T-helper 1 cell treated with Interleukin-12 subunit alpha and Interleukin-12 subunit beta and Interleukin-4 antibody, amounts not matched to agents 30 μg/mL and 1 μg/mL, for 36 hours (primary cell): ENCODE measurements at regions not wholly inside any gene's neighbourhood (a gene's known extent, or its start where the extent isn't known, plus 50 kb on each side); places are given as distances from the start of the nearest gene placed in this dataset.

Experiments
- H3K27ac Mint-ChIP-seq: one replicate; pipeline ENCODE4 v1.8.0; 2021; ENCODE audit warnings: mild to moderate bottlenecking, mixed read lengths
- H3K27me3 Mint-ChIP-seq: one replicate; pipeline ENCODE4 v1.8.0; 2021; ENCODE audit warnings: low read depth, mixed read lengths
- H3K36me3 Mint-ChIP-seq: one replicate; pipeline ENCODE4 v1.8.0; 2021; ENCODE audit warnings: low read depth, mixed read lengths
- H3K4me1 Mint-ChIP-seq: one replicate; pipeline ENCODE4 v1.8.0; 2021; ENCODE audit warnings: low read depth, mixed read lengths
- H3K4me3 Mint-ChIP-seq: one replicate; pipeline ENCODE4 v1.8.0; 2021; ENCODE audit warnings: mild to moderate bottlenecking, moderate library complexity, mixed read lengths
- H3K9me3 Mint-ChIP-seq: one replicate; pipeline ENCODE4 v1.8.0; 2021; ENCODE audit warnings: mixed read lengths

GRCh38 chr3:117234331-117234730 is 524.8 kb downstream of the TUSC7 start:
- Mint-ChIP-seq H3K4me3 (no peak overlapping the region), H3K27ac (no peak overlapping the region), H3K27me3 (no peaks in the 10 kb centered on the region), H3K36me3 (no peaks in the 10 kb centered on the region), H3K9me3 (peaks cover 4% of the 10 kb centered on the region), H3K4me1 (no peaks in the 10 kb centered on the region)

- H3K4me1 Mint-ChIP-seq = no peaks in the 10 kb centered on the region
- H3K27ac Mint-ChIP-seq = no peak overlapping the region
- H3K9me3 Mint-ChIP-seq = no peaks in the 10 kb centered on the region
- no peak overlapping the region for H3K4me3 Mint-ChIP-seq
- H3K36me3 Mint-ChIP-seq = no peaks in the 10 kb centered on the region
- H3K27me3 Mint-ChIP-seq = no peaks in the 10 kb centered on the region
These were observed 525.7 kb downstream of the TUSC7 start for GRCh38 chr3:117235304-117235703.

GRCh38 chr3:117238806-117239205 is 529.2 kb downstream of the TUSC7 start:
- no peaks in the 10 kb centered on the region for H3K27me3 Mint-ChIP-seq
- H3K36me3 Mint-ChIP-seq = no peaks in the 10 kb centered on the region
- H3K4me3 Mint-ChIP-seq = no peak overlapping the region
- no peaks in the 10 kb centered on the region for H3K4me1 Mint-ChIP-seq
- no peaks in the 10 kb centered on the region for H3K9me3 Mint-ChIP-seq
- H3K27ac Mint-ChIP-seq = no peak overlapping the region

- H3K9me3 Mint-ChIP-seq = no peaks in the 10 kb centered on the region
- no peaks in the 10 kb centered on the region for H3K36me3 Mint-ChIP-seq
These were observed 534.1 kb downstream of the TUSC7 start for GRCh38 chr3:117243657-117244056.

DNA sequence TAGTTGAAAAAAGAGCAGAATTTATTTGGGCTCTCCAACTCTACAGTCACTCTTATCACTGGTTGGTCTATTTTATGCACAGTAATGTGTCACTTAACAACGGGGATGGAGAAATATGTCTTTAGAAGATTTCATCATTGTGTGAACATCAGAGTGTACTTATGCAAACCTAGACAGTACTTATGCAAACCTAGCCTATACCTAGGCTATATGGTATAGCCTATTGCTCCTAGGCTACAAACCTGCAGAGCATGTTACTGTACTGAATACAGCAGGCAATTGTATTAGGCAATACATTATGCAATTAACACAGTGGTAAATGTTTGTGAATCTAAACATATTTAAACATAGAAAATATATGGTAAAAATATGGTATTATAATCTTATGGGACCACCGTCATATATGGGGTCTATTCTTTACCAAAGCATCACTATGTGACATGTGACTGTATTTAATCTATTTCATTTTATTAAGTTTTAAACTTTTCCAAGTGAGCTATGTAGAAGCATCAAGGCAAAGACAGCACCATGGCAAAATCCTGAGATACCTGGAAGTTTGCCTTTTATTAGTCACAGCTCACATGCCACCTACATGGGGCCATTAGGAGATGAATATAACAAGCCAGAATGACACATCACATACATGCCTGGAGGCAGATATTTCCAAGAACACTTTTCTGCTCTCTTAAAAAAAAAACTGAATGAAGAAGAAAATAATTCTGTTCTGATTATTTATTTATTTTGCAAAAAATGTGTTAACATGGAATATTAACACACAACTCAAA is 537.4 kb downstream of the TUSC7 start:
- H3K36me3 Mint-ChIP-seq = no peaks in the 10 kb centered on the region
- no peaks in the 10 kb centered on the region for H3K4me1 Mint-ChIP-seq

More at GRCh38 chr3:117243657-117244056, 534.1 kb downstream of the TUSC7 start:
- H3K27ac Mint-ChIP-seq = no peak overlapping the region
- no peak overlapping the region for H3K4me3 Mint-ChIP-seq
- H3K4me1 Mint-ChIP-seq = no peaks in the 10 kb centered on the region
- H3K27me3 Mint-ChIP-seq = no peaks in the 10 kb centered on the region

GRCh38 chr3:117248153-117248552 is 538.6 kb downstream of the TUSC7 start:
- H3K27ac Mint-ChIP-seq = no peak overlapping the region
- H3K27me3 Mint-ChIP-seq = no peaks in the 10 kb centered on the region
- H3K9me3 Mint-ChIP-seq = peaks cover 3% of the 10 kb centered on the region
- no peaks in the 10 kb centered on the region for H3K36me3 Mint-ChIP-seq
- no peaks in the 10 kb centered on the region for H3K4me1 Mint-ChIP-seq
- no peak overlapping the region for H3K4me3 Mint-ChIP-seq

More for the DNA sequence above, 537.4 kb downstream of the TUSC7 start:
- no peaks in the 10 kb centered on the region for H3K27me3 Mint-ChIP-seq
- H3K4me3 Mint-ChIP-seq = no peak overlapping the region
- H3K9me3 Mint-ChIP-seq = peaks cover 3% of the 10 kb centered on the region
- H3K27ac Mint-ChIP-seq = no peak overlapping the region

DNA sequence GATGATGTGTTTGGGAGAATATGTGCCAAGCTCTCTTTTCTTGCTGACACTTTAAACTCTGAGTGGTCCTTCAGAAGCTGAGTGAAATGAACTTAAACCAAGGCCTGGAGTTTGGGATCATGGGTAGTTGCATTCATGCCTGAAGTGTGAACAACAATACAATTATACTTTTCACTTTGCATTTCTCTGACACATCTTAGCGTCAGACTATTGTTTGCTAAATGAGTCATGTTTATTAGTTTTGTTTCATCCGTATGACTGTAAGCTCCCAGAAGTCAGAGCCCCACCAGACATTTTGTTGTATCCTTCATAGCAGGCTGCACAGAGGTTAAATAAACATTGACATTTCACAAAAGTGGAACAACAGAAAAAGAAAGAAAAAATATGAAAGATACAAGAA is 542.6 kb downstream of the TUSC7 start:
- Mint-ChIP-seq H3K4me3 (no peak overlapping the region), H3K36me3 (no peaks in the 10 kb centered on the region), H3K27ac (no peak overlapping the region), H3K27me3 (no peaks in the 10 kb centered on the region), H3K9me3 (peaks cover 3% of the 10 kb centered on the region), H3K4me1 (no peaks in the 10 kb centered on the region)

- Mint-ChIP-seq H3K4me1 (no peaks in the 10 kb centered on the region), H3K27me3 (no peaks in the 10 kb centered on the region), H3K36me3 (no peaks in the 10 kb centered on the region), H3K4me3 (no peak overlapping the region), H3K9me3 (peaks cover 3% of the 10 kb centered on the region), H3K27ac (no peak overlapping the region)
These were observed 543.1 kb downstream of the TUSC7 start for GRCh38 chr3:117252651-117253050.

GRCh38 chr3:117253636-117254035 is 544.1 kb downstream of the TUSC7 start:
- no peaks in the 10 kb centered on the region for H3K27me3 Mint-ChIP-seq
- H3K27ac Mint-ChIP-seq = no peak overlapping the region
- no peak overlapping the region for H3K4me3 Mint-ChIP-seq
- peaks cover 3% of the 10 kb centered on the region for H3K9me3 Mint-ChIP-seq
- no peaks in the 10 kb centered on the region for H3K4me1 Mint-ChIP-seq
- H3K36me3 Mint-ChIP-seq = no peaks in the 10 kb centered on the region

- no peak overlapping the region for H3K4me3 Mint-ChIP-seq
- no peaks in the 10 kb centered on the region for H3K36me3 Mint-ChIP-seq
- H3K9me3 Mint-ChIP-seq = no peaks in the 10 kb centered on the region
- no peaks in the 10 kb centered on the region for H3K4me1 Mint-ChIP-seq
- H3K27me3 Mint-ChIP-seq = no peaks in the 10 kb centered on the region
- H3K27ac Mint-ChIP-seq = no peak overlapping the region
These were observed 545.4 kb downstream of the TUSC7 start for GRCh38 chr3:117254985-117255384.

DNA sequence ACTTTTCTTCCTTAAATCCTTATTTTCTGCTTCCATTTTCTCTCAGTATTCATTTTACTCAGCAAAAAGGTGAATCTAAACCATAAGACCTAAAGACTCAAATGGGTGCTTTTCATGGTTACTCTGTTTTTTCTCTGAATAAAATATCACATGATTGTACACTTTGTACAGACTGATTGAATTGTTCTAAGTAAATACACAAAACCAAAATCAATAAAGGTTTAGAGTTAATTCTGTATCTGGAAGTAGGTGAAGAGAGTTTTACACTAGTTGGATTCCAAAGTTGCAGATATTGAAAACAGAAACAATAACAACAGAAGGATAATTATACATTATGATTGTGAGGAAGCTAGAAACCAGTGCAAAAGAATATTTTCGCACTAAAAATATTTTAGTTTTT is 546.2 kb downstream of the TUSC7 start:
- Mint-ChIP-seq H3K27me3 (no peaks in the 10 kb centered on the region), H3K27ac (no peak overlapping the region), H3K9me3 (no peaks in the 10 kb centered on the region), H3K4me1 (no peaks in the 10 kb centered on the region), H3K36me3 (no peaks in the 10 kb centered on the region), H3K4me3 (no peak overlapping the region)

GRCh38 chr3:117261983-117262421 is 552.4 kb downstream of the TUSC7 start:
- no peak overlapping the region for H3K27ac Mint-ChIP-seq
- H3K36me3 Mint-ChIP-seq = no peaks in the 10 kb centered on the region
- no peaks in the 10 kb centered on the region for H3K9me3 Mint-ChIP-seq
- no peak overlapping the region for H3K4me3 Mint-ChIP-seq
- no peaks in the 10 kb centered on the region for H3K4me1 Mint-ChIP-seq
- H3K27me3 Mint-ChIP-seq = no peaks in the 10 kb centered on the region

GRCh38 chr3:117263270-117263669 is 553.7 kb downstream of the TUSC7 start:
- Mint-ChIP-seq H3K27me3 (no peaks in the 10 kb centered on the region), H3K4me3 (no peak overlapping the region), H3K36me3 (no peaks in the 10 kb centered on the region), H3K9me3 (no peaks in the 10 kb centered on the region), H3K4me1 (no peaks in the 10 kb centered on the region), H3K27ac (no peak overlapping the region)

- no peaks in the 10 kb centered on the region for H3K36me3 Mint-ChIP-seq
- H3K27me3 Mint-ChIP-seq = no peaks in the 10 kb centered on the region
- no peaks in the 10 kb centered on the region for H3K9me3 Mint-ChIP-seq
- H3K4me3 Mint-ChIP-seq = no peak overlapping the region
- no peaks in the 10 kb centered on the region for H3K4me1 Mint-ChIP-seq
- H3K27ac Mint-ChIP-seq = no peak overlapping the region
These were observed 554.2 kb downstream of the TUSC7 start for GRCh38 chr3:117263745-117264144.

DNA sequence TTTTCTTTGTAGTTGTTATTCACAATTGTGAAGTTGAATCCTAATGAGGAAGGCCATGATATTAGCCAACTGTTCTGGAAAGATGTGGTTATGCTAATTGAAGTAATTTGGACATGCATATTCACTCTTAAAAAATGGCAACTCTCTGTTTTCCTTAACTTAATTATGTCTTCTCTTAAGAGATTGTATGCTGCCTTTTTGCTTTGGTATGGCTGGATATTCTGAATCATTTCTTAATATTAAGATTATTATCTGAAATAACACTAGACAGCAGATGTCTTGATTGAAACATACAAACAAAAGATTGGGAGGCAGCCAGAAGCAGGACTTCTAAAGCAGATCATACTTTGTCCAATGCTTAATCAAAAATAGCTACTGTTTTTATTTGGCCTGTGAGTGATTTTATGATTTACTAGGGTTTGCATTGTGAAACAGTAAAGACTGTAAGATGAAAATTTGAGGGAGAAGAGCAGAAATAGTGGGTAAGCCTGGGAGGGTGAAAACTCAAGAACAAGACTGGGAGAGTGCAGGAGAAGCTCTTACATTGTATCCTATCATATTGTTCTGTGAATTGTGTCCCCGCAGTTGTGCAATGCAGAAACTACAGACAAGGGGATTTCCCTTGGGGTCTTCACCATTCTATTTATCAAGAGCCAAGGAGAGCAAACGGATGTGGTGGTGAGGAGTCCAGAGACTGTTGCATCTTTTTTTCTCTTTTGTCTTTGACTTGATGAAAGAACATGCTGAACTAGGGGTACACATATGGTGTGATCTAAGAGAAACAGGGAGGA is 554.8 kb downstream of the TUSC7 start:
- H3K27ac Mint-ChIP-seq = no peak overlapping the region
- H3K9me3 Mint-ChIP-seq = no peaks in the 10 kb centered on the region

More for the DNA sequence above, 554.8 kb downstream of the TUSC7 start:
- no peaks in the 10 kb centered on the region for H3K4me1 Mint-ChIP-seq
- H3K4me3 Mint-ChIP-seq = no peak overlapping the region
- H3K36me3 Mint-ChIP-seq = no peaks in the 10 kb centered on the region
- H3K27me3 Mint-ChIP-seq = no peaks in the 10 kb centered on the region
